ENCODE measurements at regions not wholly inside any gene's neighbourhood (a gene's known extent, or its start where the extent isn't known, plus 50 kb on each side); places are given as distances from the start of the nearest gene placed in this dataset.
"Not testable (repeated sequence)": the region's sequence is repeated elsewhere in the genome, so short reads cannot be mapped to it uniquely, and the experiment has no call there.

DNA sequence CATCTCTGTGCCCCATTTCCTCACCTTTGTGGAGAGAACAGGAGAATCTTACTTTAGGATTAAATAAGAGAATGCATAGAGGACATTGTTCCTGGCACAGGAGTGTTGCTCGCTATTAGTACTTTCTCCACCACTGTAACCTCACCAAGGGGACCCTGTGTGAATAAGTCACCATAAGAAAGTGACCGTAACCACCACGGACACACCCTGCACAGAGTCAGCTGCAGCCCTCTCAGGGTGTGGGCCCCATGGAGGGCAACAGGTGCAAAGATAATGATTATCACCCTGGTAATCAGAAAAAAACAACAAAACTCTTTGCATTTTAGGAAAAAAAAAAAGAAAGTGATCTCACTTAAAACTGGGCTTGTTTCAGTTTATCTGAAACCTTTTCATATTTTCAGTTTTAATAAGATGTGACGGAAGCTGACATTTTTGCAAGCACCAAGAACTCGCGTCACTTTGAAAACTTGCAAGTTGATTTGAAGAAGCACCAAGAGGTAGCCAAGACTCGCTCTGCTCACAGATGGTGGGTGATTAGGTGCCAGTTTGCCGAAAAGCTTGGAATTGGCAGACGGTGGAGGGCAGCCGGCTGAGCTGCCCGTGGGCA lies 87.0 kb upstream of the VRK1 start:
- Histone ChIP-seq H3K36me3 (ENCODE audit: insufficient read depth, low read length) (no peaks in the 10 kb centered on the region), H3K9me3 (ENCODE audit: low read depth, low read length) (no peaks in the 10 kb centered on the region), H3K27me3 (ENCODE audit: insufficient read depth, low read length) (no peaks in the 10 kb centered on the region)

DNA sequence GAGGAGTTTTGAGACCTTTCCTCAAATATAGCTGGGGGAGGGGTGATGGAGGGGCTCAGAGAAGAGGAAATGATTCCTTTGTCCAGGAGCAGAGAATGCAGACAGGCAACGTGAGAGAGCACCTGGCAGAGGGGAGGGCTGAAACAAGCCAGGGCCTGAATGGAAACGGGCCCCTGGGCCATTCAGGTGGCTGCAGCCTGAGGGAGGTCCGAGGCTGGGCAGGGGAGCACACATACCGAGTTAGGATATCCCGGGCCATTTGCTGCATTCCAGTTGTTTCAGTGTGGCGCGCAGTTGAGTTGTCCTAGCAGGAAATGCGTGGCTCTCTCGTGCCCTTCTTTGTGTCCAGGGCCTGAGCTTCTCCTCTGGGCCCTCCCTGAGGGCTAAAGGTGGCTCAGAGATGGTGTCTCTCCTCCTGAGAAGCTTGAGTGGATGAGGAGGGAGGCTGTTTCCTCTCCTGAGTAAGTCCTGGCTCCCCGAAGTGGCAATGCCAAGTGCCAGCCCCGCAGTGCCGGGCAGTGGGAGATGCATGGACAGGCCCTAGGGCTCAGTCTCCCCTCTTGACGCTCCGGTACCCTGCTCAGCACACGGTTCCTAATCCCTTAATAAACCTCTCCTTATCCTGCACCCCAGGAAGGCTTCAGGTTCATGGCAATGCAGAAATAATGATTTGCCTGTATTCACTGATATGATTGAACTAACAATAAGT lies 85.5 kb upstream of the VRK1 start:
- Histone ChIP-seq H3K36me3 (ENCODE audit: insufficient read depth, low read length) (no peaks in the 10 kb centered on the region), H2AFZ (ENCODE audit: low read length) (no peak overlapping the region), H3K27ac (ENCODE audit: low read depth, low read length) (no peak overlapping the region), H3K27me3 (ENCODE audit: insufficient read depth, low read length) (no peaks in the 10 kb centered on the region), H3K79me2 (ENCODE audit: insufficient read depth, low read length) (no peaks in the 10 kb centered on the region), H3K4me3 (ENCODE audit: insufficient read depth, low read length) (no peak overlapping the region), H3K4me1 (ENCODE audit: insufficient read depth, low read length) (no peaks in the 10 kb centered on the region), H4K20me1 (ENCODE audit: insufficient read depth, low read length) (no peaks in the 10 kb centered on the region), H3K4me2 (ENCODE audit: insufficient read depth, low read length) (no peak overlapping the region), H3K9me3 (ENCODE audit: low read depth, low read length) (no peaks in the 10 kb centered on the region)
- TF ChIP-seq, protein P1, sequence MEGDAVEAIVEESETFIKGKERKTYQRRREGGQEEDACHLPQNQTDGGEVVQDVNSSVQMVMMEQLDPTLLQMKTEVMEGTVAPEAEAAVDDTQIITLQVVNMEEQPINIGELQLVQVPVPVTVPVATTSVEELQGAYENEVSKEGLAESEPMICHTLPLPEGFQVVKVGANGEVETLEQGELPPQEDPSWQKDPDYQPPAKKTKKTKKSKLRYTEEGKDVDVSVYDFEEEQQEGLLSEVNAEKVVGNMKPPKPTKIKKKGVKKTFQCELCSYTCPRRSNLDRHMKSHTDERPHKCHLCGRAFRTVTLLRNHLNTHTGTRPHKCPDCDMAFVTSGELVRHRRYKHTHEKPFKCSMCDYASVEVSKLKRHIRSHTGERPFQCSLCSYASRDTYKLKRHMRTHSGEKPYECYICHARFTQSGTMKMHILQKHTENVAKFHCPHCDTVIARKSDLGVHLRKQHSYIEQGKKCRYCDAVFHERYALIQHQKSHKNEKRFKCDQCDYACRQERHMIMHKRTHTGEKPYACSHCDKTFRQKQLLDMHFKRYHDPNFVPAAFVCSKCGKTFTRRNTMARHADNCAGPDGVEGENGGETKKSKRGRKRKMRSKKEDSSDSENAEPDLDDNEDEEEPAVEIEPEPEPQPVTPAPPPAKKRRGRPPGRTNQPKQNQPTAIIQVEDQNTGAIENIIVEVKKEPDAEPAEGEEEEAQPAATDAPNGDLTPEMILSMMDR (IDR thresholded peaks at IDR 0.05; ENCODE audit: extremely low read depth, low read depth, low read length), result no peak
- DNase-seq (ENCODE audit: insufficient read length, low spot score, missing footprints), result no peak

More for the DNA sequence above, 87.0 kb upstream of the VRK1 start:
- Histone ChIP-seq H2AFZ (ENCODE audit: low read length) (no peak overlapping the region), H3K79me2 (ENCODE audit: insufficient read depth, low read length) (no peaks in the 10 kb centered on the region), H3K4me1 (ENCODE audit: insufficient read depth, low read length) (no peaks in the 10 kb centered on the region), H3K4me3 (ENCODE audit: insufficient read depth, low read length) (no peak overlapping the region), H4K20me1 (ENCODE audit: insufficient read depth, low read length) (no peaks in the 10 kb centered on the region), H3K4me2 (ENCODE audit: insufficient read depth, low read length) (no peak overlapping the region), H3K27ac (ENCODE audit: low read depth, low read length) (no peak overlapping the region)
- DNase-seq (ENCODE audit: insufficient read length, low spot score, missing footprints), result no peak
- TF ChIP-seq, protein P1 (IDR thresholded peaks at IDR 0.05; ENCODE audit: extremely low read depth, low read depth, low read length), result no peak

DNA sequence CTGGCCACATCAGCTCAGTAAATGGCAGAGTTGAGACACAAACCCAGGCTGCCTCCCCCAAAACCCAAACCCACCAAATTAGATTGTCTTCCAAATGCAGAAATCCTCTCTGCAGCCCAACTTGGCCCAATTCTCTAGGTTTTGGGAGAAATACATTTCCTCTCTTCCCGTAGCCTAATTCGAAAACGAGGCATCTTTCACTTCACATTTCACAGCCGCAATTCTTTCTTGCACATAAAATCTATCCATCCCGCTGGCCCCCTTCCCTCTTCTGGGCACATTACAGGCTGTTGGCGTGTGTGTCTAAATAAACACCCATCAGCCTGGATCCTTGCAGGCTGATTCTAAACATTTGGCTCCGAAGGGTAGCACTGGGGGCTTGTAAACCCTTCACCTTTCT lies 83.8 kb upstream of the VRK1 start:
- Histone ChIP-seq H3K4me2 (ENCODE audit: insufficient read depth, low read length) (no peak overlapping the region), H3K27me3 (ENCODE audit: insufficient read depth, low read length) (no peaks in the 10 kb centered on the region), H2AFZ (ENCODE audit: low read length) (no peak overlapping the region), H3K4me1 (ENCODE audit: insufficient read depth, low read length) (no peaks in the 10 kb centered on the region), H4K20me1 (ENCODE audit: insufficient read depth, low read length) (no peaks in the 10 kb centered on the region), H3K36me3 (ENCODE audit: insufficient read depth, low read length) (no peaks in the 10 kb centered on the region), H3K9me3 (ENCODE audit: low read depth, low read length) (no peaks in the 10 kb centered on the region), H3K27ac (ENCODE audit: low read depth, low read length) (no peak overlapping the region), H3K79me2 (ENCODE audit: insufficient read depth, low read length) (no peaks in the 10 kb centered on the region), H3K4me3 (ENCODE audit: insufficient read depth, low read length) (no peak overlapping the region)
- TF ChIP-seq, protein P1 (IDR thresholded peaks at IDR 0.05; ENCODE audit: extremely low read depth, low read depth, low read length), result no peak
- no peak for DNase-seq (ENCODE audit: insufficient read length, low spot score, missing footprints)

DNA sequence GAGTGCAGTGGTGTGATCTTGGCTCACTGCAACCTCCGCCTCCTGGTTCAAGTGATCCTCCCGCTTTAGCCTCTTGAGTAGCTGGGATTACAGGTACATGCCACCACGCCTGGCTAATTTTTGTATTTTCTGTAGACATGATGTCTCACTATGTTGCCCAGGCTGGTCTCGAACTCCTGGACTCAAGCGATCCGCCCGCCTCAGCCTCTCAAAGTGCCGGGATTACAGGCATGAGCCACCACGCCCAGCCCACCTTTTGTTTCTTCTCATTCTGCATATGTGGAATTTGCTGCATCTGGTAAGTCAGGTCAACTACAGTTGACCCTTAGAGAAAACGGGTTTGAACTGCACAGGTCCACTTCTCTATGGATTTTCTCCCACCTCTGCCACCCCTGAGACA lies 82.6 kb upstream of the VRK1 start:
- not testable (repeated sequence) for H2AFZ ChIP-seq (ENCODE audit: low read length); H3K79me2 ChIP-seq (ENCODE audit: insufficient read depth, low read length); H3K4me2 ChIP-seq (ENCODE audit: insufficient read depth, low read length)

More for the DNA sequence above, 82.6 kb upstream of the VRK1 start:
- H3K4me3 ChIP-seq (ENCODE audit: insufficient read depth, low read length); H3K27me3 ChIP-seq (ENCODE audit: insufficient read depth, low read length); H4K20me1 ChIP-seq (ENCODE audit: insufficient read depth, low read length); DNase-seq (ENCODE audit: insufficient read length, low spot score, missing footprints); H3K27ac ChIP-seq (ENCODE audit: low read depth, low read length); H3K4me1 ChIP-seq (ENCODE audit: insufficient read depth, low read length); H3K36me3 ChIP-seq (ENCODE audit: insufficient read depth, low read length); H3K9me3 ChIP-seq (ENCODE audit: low read depth, low read length): not testable (repeated sequence)

All from osteoblast (primary cell).